ENCODE measurements at regions not wholly inside any gene's neighbourhood (a gene's known extent, or its start where the extent isn't known, plus 50 kb on each side); places are given as distances from the start of the nearest gene placed in this dataset.
"Not testable (repeated sequence)": the region's sequence is repeated elsewhere in the genome, so short reads cannot be mapped to it uniquely, and the experiment has no call there.

DNA sequence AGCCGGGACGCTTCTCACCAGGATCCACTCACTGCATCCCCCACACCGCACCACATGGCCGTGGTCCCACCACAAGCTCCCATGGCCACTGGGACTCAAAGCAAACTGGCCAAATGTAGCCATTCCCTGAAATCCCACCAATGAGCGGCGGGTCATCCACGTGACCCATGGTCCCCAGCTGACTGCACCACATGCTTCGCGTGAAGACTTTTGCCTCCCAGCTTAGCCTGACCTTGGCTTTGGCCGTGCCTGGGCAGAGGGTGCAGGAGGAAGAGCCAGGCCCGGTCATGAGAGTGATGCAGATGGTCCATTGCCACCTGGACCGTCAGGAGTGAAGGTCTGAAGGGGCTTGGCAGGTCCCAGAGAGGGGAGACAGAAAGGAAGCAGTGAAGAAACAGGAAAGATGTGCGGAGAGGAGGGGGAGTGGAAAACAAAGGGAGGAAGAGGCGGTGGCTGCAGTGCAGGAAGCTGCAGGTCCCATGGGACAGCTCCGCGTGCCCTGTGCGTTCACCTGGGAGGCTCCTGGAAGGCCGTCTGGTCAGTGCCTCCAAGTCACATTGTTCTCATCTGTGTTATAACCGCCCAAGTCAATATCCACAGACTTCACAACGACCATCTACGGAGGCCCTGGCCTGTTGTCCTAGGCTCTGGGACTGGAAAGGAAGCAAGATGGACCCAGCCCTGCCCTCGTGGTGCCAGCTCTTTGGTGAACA is 167.8 kb upstream of the AJAP1 start:
- DNase-seq (no peak), ATAC-seq (no peak)
- intact Hi-C loops (cut with DNase I, micrococcal nuclease), result no loop called here

DNA sequence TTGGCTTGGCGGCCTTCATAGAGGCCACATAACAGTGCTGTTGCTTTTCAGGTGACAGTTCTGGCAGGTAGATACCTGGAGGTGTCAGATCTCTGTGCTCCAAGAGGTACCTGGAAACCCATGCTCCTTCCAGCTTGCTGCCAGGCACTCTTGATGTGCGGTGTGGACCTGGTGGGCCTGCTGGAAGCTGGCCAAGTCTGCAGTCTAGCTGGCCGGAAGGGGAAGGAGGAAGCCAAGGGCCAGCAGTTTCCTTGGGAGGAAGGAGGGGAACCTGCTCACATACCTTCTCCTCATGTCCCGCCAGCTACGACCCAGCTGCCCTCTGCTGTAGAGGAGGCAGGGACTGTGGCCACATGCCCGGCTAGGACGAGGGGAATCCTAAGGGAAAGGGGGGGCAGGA is 166.4 kb upstream of the AJAP1 start:
- ATAC-seq (no peak), DNase-seq (no peak)
- intact Hi-C loops (cut with DNase I, micrococcal nuclease), result no loop called here

DNA sequence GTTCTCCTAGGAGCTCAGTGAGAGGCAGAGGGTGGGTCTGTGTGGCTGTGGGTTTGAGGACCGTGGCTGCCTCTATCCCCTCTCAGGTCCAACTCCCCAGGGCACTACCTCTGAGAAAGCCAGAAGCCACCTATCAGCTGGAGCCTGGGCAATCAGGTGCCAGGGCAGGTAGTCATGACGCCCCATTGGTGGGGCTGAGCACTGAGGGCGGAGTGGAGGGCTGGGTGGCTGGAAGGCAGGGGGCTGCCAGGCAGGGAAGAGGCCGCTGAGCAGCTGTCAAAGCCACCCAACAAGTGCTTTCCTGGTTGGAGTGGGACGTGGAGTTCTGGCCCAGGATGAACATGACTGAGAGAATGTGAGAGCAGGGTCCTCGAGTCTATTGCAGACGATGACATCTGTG is 164.9 kb upstream of the AJAP1 start:
- DNase-seq (no peak), ATAC-seq (no peak)
- intact Hi-C loops (cut with DNase I, micrococcal nuclease), result no loop called here

DNA sequence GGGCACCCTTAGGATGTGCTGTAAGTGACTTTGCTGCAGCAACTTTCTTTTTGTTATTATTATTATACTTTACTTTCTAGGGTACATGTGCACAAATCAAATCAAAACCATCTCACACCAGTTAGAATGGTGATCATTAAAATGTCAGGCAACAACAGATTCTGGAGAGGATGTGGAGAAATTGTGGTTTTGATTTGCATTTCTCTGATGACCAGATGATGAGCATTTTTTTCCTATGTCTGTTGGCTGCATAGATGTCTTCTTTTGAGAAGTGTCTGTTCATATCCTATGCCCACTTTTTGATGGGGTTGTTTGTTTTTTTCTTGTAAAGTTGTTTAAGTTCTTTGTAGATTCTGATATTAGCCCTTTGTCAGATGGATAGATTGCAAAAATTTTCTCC is 164.4 kb upstream of the AJAP1 start:
- intact Hi-C loops (cut with DNase I, micrococcal nuclease); DNase-seq; ATAC-seq: not testable (repeated sequence)

DNA sequence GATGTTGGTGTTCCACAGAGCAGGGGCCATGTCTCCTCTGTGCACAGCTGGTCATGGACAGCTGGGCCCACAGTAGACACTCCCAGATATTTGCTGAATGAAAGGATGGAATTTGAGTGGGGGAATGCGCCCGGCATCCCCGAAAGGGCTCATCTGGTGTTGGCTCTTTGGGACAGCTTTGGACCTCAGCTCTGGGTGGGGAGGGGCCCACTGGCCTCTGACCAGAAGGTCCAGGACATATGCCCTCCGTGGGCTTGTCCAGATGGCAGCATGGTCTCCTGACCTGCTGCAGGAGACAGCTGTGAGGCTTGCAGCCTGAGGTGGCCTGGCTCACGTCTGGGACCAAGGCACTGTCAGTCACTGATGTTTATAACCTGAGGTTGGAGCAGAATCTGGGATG is 160.4 kb upstream of the AJAP1 start:
- no peak for DNase-seq
- no peak for ATAC-seq
- intact Hi-C loops (cut with DNase I, micrococcal nuclease), result no loop called here

DNA sequence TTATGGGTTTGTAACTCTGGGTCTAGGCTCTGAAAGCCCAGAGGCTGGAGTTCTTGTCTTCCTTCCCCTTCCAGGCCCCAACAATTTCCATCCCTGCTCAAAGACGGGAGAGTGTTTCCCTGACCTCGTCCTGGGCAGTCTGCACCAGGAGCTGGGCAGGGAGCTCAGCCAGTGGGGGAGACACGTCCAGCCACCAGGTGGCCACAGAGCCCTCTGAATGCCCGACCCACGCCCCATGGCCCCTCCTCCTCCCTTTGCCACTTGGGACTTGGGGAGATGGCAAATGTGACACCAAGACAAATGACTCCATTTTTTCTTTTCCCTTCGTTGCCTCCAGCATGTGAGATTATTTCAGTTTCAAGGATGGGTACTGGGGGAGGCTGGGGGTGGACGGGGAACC is 159.9 kb upstream of the AJAP1 start:
- ATAC-seq, result no peak
- intact Hi-C loops (cut with DNase I, micrococcal nuclease), result no loop called here
- DNase-seq, result no peak

DNA sequence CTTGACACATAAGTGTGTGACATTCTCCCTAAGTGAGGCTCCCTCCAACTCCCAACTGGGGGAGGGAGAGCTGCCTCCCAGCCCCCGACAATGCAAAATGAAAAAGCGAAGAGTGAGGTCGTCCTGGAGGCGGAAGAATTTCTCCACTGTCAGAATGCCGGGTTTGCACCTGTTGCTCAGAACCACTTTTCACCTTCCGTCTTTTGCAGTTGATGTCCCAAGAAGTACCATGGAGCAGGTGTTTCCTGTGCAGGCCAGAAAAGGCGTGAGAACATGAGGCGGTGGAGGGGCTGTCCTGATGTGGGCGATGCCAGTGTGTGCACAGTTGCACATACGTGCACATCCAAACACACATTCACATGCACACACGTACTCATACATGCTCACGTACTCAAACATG is 158.6 kb upstream of the AJAP1 start:
- DNase-seq (no peak), ATAC-seq (no peak)
- intact Hi-C loops (cut with DNase I, micrococcal nuclease), result no loop called here

DNA sequence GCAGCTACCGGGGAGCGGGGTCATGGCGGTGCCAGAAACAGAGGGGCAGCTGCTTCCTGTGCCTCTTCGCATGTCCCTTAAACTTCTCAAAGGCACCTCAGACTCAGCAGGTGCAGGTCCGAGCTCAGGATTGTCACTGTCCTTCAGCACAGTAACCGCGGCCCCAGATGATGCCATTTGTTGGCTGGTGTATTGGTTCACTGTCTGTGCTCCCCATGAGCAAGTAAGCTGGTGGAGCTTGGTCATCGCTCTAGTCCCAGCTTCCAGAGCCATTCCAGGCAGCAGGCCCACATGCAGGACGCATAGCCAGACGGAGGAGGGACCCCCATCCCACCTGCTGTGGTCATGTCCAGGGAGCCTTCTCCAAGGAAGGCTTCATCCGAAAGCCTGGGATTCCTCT is 154.0 kb upstream of the AJAP1 start:
- intact Hi-C loops (cut with DNase I, micrococcal nuclease), result no loop called here
- ATAC-seq (no peak), DNase-seq (no peak)

DNA sequence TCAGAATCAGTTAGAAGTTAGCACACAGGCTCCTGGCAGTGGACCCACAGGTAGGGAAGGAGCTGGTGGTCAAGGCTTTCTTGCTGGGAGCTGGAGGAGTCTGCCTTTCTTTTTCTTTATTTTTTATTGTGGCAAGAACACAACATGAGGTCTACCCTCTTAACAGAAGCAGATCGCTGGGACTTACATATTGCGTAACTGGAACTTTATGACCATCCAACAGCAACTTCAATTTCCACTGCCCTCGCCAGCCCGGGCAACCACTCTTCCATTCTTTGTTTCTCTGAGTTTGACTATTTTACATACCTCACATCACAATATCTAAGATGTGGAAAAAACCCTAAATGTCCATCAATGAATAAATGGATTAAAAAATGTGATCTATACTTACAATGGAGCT is 147.8 kb upstream of the AJAP1 start:
- no peak for ATAC-seq
- intact Hi-C loops (cut with DNase I, micrococcal nuclease), result no loop called here

DNA sequence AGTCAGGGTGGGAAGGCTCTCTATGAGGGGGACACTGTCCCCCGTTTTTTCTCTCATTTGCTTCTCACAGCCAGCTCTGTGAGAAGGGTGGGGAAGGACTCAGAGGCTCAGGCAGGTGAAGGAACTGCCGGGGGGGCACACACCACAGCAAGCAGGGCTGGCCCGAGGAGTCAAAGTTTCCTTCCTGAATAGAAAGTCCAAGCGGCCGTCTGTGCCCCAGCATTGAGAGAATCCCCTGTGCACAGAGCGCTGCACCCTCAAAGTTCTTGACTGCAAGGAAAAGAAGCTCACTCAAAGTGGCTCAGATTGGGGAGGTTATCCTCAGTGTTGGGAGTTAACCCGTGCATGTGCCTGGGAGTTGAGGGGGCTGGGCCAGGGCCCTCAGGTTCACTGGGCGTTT is 145.2 kb upstream of the AJAP1 start:
- no peak for ATAC-seq
- intact Hi-C loops (cut with DNase I, micrococcal nuclease), result no loop called here

More for the DNA sequence above, 147.8 kb upstream of the AJAP1 start:
- no peak for DNase-seq

DNA sequence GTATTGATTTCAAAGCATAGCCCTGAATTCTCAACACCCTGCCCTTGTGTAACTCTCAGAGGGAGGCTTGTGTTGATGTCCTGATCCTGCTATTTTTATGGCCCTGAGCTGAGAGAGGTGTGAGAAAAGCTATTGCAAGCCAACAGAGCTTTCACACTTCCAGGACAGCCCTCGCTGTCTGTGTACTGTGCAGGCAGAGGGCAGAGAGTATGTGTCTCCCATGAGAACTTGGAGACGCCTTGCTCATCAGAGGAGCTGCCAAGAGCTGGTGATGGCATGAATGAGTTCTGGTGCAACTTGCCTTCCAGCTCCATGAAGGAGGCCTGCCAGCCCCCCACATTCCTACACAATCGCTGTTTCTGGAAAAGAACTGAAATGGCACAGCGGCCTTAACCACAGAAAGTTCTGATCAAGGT is 144.1 kb upstream of the AJAP1 start:
- intact Hi-C loops (cut with DNase I, micrococcal nuclease), result no loop called here
- no peak for DNase-seq
- no peak for ATAC-seq

More for the DNA sequence above, 145.2 kb upstream of the AJAP1 start:
- DNase-seq, result no peak

DNA sequence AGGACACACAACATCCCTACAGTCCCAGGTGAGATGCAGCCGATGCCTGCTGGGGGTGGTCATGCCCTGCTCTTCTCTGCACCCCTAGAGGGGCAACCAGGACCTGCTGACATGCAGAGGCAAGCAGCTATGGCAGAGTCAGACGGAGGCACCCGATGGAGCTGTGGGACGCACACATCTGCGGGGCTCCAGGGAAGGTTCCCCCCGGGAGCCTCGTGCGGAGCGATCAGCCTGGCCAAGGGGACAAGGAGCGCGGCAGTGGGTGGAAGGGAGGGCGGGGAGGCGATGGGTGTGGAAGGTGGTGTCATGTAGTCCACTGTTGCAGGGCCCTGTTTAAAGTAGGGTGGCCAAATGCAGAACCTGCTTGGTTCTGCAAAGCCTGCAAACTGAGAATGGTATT is 143.0 kb upstream of the AJAP1 start:
- intact Hi-C loops (cut with DNase I, micrococcal nuclease), result no loop called here
- no peak for ATAC-seq

DNA sequence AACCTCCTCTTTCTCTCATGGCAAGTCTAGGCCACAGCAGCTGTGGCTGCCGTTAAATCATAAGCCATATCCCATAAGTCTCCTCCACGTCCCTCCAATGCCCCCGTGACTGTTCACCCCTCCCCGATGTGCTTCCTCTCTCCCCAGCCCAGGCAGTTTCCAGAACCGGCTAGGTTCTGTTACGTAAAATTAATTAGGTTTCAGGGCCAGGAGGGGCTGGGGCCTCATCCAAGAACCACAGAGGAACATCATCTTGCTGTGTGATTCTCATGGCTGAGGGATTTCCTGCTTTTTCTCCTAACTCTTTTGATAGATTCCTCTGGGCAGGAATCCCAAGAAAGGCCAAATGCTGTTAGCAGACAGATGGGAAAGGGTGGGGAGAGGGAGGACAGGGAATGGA is 141.8 kb upstream of the AJAP1 start:
- ATAC-seq (no peak), DNase-seq (peak in 1 of 2 donors; percentile 29)
- intact Hi-C loops (cut with DNase I, micrococcal nuclease), result no loop called here

More for the DNA sequence above, 143.0 kb upstream of the AJAP1 start:
- no peak for DNase-seq

DNA sequence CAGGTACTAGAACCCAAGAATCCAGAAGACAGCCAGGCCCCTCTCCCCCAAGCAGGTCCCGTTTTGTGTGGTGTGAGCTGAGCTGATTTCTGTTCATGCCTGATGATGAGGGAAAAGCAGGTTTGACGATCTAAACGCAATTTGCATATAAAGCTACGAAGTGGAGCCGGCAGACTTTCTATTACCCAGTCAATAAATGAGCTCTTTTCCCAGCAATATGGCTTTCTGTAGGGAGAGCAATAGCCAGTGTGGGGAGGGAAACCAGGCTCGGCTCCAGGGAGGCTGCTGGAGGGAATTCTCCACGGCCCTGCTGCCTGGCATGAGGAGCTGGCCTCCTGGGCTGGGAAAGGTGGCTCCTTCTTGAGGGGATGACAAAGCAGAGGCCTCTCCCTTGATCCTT is 140.7 kb upstream of the AJAP1 start:
- intact Hi-C loops (cut with DNase I, micrococcal nuclease), result no loop called here
- DNase-seq (no peak), ATAC-seq (no peak)

DNA sequence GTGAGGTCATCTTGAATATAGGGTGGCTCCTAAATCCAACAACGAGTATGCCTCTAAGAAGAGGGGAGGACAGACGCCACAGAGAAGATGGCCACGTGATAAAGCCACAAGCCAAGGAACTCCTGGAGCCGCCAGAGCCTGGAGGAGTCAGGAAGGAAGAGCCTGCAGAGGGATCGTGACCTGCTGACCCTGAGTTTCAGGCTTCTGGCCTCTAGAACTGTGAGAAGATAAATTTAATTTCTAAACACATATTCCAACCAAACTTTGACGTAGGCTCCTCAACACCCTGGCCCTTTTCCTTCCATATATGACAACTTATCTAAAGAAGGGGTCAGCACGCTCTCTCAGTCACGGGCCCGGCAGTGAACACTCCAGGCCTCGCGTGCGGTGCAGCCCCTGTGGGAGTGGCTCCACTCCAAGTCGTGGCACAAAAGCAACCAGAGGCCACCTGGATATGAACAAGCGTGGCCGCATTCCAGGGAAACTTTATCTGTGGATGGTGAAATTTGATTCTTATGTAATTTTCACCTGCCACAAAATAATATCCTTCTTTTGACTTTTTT is 138.6 kb upstream of the AJAP1 start:
- DNase-seq (no peak), ATAC-seq (no peak)
- intact Hi-C loops (cut with DNase I, micrococcal nuclease), result no loop called here

DNA sequence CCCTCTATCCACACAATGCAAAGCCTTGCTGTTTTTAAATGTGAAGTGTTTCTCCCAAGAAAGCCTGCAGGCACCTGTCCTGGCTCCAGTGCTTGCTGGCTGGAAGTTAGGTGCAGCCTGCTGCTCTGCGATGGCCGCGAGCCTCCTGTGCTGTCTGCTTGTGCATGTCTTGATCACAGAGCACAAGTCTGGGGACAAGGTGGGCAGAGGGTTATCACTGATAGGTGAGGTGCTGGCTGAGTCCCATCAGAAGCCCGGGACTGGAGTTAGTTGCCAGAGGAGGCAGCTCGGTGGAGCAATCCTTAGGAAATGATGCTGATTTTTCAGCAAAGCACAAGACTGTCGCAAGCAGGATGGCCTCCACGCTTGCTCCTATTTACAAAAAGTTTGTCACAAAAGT is 137.8 kb upstream of the AJAP1 start:
- intact Hi-C loops (cut with DNase I, micrococcal nuclease), result no loop called here
- no peak for DNase-seq
- ATAC-seq, result no peak

DNA sequence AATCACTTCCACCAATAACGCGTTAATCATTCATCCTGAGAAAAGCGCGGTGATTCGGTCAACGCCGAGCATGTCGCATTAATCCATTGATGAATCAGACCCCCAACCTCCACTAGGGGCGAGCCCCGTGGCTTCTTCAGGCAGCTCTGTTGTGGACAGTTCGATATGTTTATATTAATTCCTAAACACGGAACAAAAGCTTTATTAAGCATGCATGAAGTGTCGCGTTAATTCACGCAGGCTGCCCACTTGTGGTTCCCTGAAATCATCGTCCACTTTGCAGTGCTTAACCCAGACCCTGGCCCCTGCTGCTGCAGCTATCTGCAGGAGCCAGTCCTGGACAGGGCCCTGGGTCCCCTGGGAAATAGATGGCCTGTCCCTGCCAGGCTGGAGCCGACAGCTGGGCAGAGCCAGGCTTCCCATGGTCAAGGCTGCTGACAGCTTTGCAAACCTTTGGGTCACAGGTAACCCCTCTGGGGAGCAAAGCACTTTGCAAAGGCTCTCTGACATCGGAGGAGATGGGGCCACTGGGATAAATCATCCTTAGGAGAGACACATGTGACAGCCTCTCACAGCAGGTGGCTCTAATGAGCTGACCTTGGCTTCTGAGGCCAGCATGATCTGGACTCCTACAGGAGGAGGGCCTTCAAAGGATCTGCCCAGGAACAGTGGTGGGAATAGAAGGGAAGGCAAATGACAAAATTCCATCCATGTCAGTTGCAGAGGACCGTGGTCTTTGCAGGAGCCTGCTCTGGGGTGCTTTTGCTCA is 137.0 kb upstream of the AJAP1 start:
- intact Hi-C loops (cut with DNase I, micrococcal nuclease), result no loop called here
- ATAC-seq, result no peak
- DNase-seq, result no peak

DNA sequence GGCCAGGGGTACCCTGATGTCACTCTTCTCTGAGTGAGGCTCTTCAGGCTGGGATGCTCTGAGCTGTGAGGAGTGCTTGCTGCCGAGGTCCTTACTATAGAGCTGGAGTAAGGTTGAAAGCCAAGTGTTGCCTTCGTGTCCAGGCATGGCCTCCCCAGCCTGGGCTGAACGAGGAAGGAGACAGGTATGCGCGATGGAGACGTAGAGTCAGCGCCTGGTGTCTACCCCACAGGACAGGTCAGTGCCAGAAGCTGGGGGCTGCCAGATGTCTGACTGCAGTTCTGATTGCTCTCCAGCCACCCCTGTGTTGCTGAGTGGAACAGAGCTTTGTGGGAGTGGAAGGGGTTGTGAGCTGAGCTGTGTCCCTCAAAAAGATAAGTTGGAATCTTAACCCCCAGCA is 135.8 kb upstream of the AJAP1 start:
- ATAC-seq, result no peak
- no peak for DNase-seq

DNA sequence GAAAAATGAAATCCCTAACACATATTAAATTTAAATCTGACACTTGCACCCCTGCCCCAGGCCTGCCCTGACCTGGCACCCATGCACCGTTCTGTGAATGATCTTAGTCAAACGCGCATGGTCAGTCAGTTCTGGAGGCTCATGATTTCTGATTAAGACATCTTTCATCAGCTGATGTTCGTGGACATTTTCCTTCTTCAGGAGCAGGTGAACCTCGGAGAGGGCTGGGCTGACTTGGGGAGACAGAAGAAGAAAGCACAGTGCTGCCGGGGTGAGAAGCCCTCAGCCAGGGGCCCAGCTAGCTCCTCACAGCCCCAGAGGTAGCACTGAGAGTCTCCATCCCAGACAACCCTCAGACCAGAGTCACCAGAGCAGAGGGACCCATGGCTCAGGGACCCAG is 134.5 kb upstream of the AJAP1 start:
- no peak for ATAC-seq
- intact Hi-C loops (cut with DNase I, micrococcal nuclease), result no loop called here
- DNase-seq, result no peak

More for the DNA sequence above, 135.8 kb upstream of the AJAP1 start:
- intact Hi-C loops (cut with DNase I, micrococcal nuclease), result no loop called here

DNA sequence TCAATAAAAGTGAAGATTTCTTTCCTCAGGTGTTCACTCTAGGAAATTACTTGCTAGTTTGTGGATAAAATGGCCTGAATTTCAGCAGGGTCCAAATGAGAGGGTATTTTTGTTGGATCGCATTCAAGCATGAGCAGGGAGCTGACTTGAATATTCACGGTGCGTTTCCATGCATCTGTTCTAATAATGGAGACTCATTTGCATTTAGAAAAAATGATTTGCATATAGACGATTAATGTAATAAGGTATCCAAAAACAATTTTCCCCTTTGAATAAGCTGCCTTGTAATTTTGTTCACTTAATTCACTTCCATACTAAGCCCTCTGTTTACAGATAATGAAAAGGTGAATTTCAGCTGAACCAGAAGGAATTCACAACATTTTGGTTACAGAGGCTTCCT is 130.9 kb upstream of the AJAP1 start:
- no peak for DNase-seq
- no peak for ATAC-seq
- intact Hi-C loops (cut with DNase I, micrococcal nuclease), result no loop called here
